ENCODE measurements at regions not wholly inside any gene's neighbourhood (a gene's known extent, or its start where the extent isn't known, plus 50 kb on each side); places are given as distances from the start of the nearest gene placed in this dataset.

DNA sequence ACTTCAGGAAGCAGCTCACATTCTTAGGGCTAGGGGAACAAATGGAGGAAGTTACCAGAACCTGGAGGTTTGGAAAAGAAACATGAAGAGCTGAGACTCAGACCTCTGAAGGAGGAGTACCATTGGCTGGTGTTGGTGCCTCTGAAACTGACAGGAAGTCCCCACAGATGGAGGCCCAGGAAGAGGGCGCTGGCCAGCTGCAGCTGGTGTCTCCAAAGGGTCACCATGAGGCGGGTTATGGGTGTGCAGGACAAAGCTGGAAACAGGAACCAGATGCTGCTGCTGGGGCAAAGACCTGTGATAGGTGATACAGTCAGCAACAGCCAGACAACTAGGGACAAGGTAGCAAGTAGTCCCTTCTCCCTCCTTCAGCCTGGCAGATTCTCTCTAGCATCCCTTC lies 136.5 kb upstream of the SERPINE2 start:
- peak overlapping the region; percentile 16 for H3K4me3 ChIP-seq (ENCODE audit: low read depth, low read length, poor library complexity, severe bottlenecking)
- no peak overlapping the region for H2AFZ ChIP-seq (ENCODE audit: low read length)

DNA sequence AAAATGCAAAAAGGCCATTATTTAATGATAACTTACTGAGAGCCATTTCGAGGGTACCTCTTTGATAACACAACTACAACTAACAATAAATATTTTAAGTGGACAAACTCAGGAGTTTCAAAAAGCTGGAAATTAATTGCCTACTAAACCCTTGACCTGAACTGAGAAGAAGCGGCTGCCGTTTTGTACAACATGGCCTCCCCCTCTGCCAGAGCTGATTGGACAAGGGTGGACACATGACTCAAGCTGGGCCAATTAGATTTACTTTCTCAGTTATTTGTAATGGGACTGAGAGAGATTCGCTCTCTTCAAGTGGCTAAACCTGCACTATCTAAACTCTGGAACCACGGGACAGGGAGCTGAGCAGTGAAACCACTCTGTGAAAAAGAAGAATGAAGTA lies 135.9 kb upstream of the SERPINE2 start:
- no peak overlapping the region for H3K27ac ChIP-seq (ENCODE audit: low read depth, low read length, poor library complexity, severe bottlenecking)
- no peaks in the 10 kb centered on the region for H3K79me2 ChIP-seq (ENCODE audit: insufficient read depth, low read length)
- H4K20me1 ChIP-seq (ENCODE audit: insufficient read depth, low read length) = no peaks in the 10 kb centered on the region
- H3K27me3 ChIP-seq (ENCODE audit: insufficient read depth, low read length) = no peaks in the 10 kb centered on the region
- TF ChIP-seq, protein P1, sequence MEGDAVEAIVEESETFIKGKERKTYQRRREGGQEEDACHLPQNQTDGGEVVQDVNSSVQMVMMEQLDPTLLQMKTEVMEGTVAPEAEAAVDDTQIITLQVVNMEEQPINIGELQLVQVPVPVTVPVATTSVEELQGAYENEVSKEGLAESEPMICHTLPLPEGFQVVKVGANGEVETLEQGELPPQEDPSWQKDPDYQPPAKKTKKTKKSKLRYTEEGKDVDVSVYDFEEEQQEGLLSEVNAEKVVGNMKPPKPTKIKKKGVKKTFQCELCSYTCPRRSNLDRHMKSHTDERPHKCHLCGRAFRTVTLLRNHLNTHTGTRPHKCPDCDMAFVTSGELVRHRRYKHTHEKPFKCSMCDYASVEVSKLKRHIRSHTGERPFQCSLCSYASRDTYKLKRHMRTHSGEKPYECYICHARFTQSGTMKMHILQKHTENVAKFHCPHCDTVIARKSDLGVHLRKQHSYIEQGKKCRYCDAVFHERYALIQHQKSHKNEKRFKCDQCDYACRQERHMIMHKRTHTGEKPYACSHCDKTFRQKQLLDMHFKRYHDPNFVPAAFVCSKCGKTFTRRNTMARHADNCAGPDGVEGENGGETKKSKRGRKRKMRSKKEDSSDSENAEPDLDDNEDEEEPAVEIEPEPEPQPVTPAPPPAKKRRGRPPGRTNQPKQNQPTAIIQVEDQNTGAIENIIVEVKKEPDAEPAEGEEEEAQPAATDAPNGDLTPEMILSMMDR (IDR thresholded peaks at IDR 0.05; ENCODE audit: low read length) = no peak
- TF ChIP-seq EZH2 (IDR thresholded peaks at IDR 0.05; ENCODE audit: borderline replicate concordance, low read length) = no peak
- H2AFZ ChIP-seq (ENCODE audit: low read length) = no peak overlapping the region
- H3F3A ChIP-seq (ENCODE audit: insufficient read depth, low read length) = no peaks in the 10 kb centered on the region
- H3K9me3 ChIP-seq (ENCODE audit: low read length) = no peaks in the 10 kb centered on the region
- no peaks in the 10 kb centered on the region for H3K9me2 ChIP-seq (ENCODE audit: low read depth, low read length)
- H3K4me3 ChIP-seq (ENCODE audit: low read depth, low read length, poor library complexity, severe bottlenecking) = peak overlapping the region; percentile 16
- H3K9ac ChIP-seq (ENCODE audit: low read length) = no peak overlapping the region
- H3K4me2 ChIP-seq (ENCODE audit: low read length) = no peak overlapping the region
- no peaks in the 10 kb centered on the region for H3K4me1 ChIP-seq (ENCODE audit: insufficient read depth, low read length, severe bottlenecking)
- H3K36me3 ChIP-seq (ENCODE audit: insufficient read depth, low read length) = no peaks in the 10 kb centered on the region

More for the DNA sequence above, 136.5 kb upstream of the SERPINE2 start:
- H4K20me1 ChIP-seq (ENCODE audit: insufficient read depth, low read length) = no peaks in the 10 kb centered on the region
- no peaks in the 10 kb centered on the region for H3K4me1 ChIP-seq (ENCODE audit: insufficient read depth, low read length, severe bottlenecking)
- no peak overlapping the region for H3K4me2 ChIP-seq (ENCODE audit: low read length)
- no peak overlapping the region for H3K27ac ChIP-seq (ENCODE audit: low read depth, low read length, poor library complexity, severe bottlenecking)
- no peak overlapping the region for H3K9ac ChIP-seq (ENCODE audit: low read length)
- H3K36me3 ChIP-seq (ENCODE audit: insufficient read depth, low read length) = no peaks in the 10 kb centered on the region
- no peaks in the 10 kb centered on the region for H3K9me3 ChIP-seq (ENCODE audit: low read length)
- no peaks in the 10 kb centered on the region for H3F3A ChIP-seq (ENCODE audit: insufficient read depth, low read length)
- no peak for TF ChIP-seq EZH2 (IDR thresholded peaks at IDR 0.05; ENCODE audit: borderline replicate concordance, low read length)
- TF ChIP-seq, protein P1 (IDR thresholded peaks at IDR 0.05; ENCODE audit: low read length) = no peak
- no peaks in the 10 kb centered on the region for H3K79me2 ChIP-seq (ENCODE audit: insufficient read depth, low read length)
- H3K9me2 ChIP-seq (ENCODE audit: low read depth, low read length) = no peaks in the 10 kb centered on the region
- H3K27me3 ChIP-seq (ENCODE audit: insufficient read depth, low read length) = no peaks in the 10 kb centered on the region

DNA sequence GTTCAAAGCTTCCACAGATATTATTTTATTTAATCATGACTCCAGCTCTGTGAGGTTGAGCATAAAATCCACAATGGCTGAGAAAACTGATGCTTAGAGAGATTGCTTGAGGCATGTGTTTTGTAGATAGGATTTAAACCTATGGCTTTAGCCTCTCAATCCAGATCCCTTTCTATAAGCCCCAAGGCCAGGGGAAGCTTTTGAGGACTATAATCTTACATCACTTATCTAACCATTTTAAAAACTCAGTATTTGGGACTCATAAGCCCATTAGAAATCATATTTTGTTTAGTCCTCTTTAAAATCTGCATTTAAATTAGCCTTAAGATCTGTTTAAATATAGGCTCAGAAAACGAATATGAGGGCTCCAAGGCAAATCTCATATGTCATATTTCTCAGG lies 135.4 kb upstream of the SERPINE2 start:
- H3K27me3 ChIP-seq (ENCODE audit: insufficient read depth, low read length) = no peaks in the 10 kb centered on the region
- H3K9me2 ChIP-seq (ENCODE audit: low read depth, low read length) = no peaks in the 10 kb centered on the region
- H2AFZ ChIP-seq (ENCODE audit: low read length) = no peak overlapping the region
- no peak overlapping the region for H3K4me3 ChIP-seq (ENCODE audit: low read depth, low read length, poor library complexity, severe bottlenecking)
- no peak overlapping the region for H3K27ac ChIP-seq (ENCODE audit: low read depth, low read length, poor library complexity, severe bottlenecking)
- H3K9me3 ChIP-seq (ENCODE audit: low read length) = no peaks in the 10 kb centered on the region
- H3K79me2 ChIP-seq (ENCODE audit: insufficient read depth, low read length) = no peaks in the 10 kb centered on the region
- H3K4me1 ChIP-seq (ENCODE audit: insufficient read depth, low read length, severe bottlenecking) = no peaks in the 10 kb centered on the region
- TF ChIP-seq, protein P1 (IDR thresholded peaks at IDR 0.05; ENCODE audit: low read length) = no peak
- no peaks in the 10 kb centered on the region for H3K36me3 ChIP-seq (ENCODE audit: insufficient read depth, low read length)
- no peak overlapping the region for H3K9ac ChIP-seq (ENCODE audit: low read length)
- no peaks in the 10 kb centered on the region for H4K20me1 ChIP-seq (ENCODE audit: insufficient read depth, low read length)
- H3K4me2 ChIP-seq (ENCODE audit: low read length) = no peak overlapping the region
- no peaks in the 10 kb centered on the region for H3F3A ChIP-seq (ENCODE audit: insufficient read depth, low read length)

All from OCI-LY1 (cell line).